Left cardiac atrium (tissue), 4 donors: ENCODE measurements at regions not wholly inside any gene's neighbourhood (a gene's known extent, or its start where the extent isn't known, plus 50 kb on each side); places are given as distances from the start of the nearest gene placed in this dataset.

Source experiments
- ATAC-seq, 2 donors: fragments of 200-7000 bp; cut with Tn5 transposase; one replicate each; pipeline ENCODE4 v1.9.1; 2020; ENCODE audit warnings: mild to moderate bottlenecking in 2 of 2, moderate library complexity in 2 of 2
- DNase-seq: peaks from one replicate; pipeline ENCODE4 v3.0.0-alpha.2; 2020
- intact Hi-C, 2 donors: fragments of 100-400 bp; cut with DNase I; formaldehyde crosslinking; loops; one replicate each; pipeline versions ENCODE4 v1.14.1 to v1.15.1; 2022 to 2023
- donor health status: DM: no; HTN: yes; CAD: no.
- donor health status: DM: no; HTN: yes; CAD: no; lungs with severe emphysema.
- donor health status: DM: yes; HTN: yes; CAD: no.
- donor health status: Dilated cardiomyopathy.

DNA sequence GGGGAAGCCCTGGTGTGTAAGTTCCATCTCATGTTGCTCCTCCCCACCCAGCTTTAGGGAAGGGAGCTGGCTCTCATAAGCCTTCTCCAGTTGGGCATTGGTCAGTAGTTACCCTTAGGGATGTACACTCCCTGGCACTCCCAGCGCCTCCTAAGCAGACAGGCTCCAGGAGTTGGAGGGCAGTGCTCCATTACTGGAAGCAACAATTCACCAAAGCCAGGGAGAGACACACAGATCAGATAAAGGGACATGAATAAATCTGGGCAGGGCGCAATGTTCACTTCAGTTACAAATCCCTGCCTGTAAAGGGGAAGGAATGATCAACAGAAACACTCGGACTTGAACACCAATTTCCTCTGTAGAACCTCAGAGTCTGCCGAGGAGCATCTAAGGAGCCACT is 169.1 kb upstream of the CTNNB1 start:
- ATAC-seq (no peak), DNase-seq (no peak)
- intact Hi-C loops, result no loop called here

DNA sequence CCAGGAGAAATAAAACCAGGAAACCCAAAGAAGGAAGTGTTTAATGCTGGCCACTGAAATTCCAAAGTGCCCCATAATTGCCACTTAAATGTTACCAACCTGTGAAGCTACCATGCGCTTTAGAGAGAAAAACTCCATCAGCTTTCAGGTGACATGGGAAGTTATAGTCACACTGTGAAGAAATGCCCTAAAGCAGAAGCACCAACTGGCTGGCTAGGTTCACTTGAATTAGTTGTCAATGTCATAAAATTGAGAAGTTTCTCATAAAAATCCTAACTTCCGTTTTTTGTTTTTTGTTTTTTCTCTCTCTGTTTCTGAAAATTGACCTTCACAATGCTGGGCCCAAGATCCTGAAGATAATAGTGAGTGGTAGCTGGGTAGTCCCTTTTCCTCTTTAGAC is 167.9 kb upstream of the CTNNB1 start:
- intact Hi-C loops, result no loop called here
- ATAC-seq, result no peak
- no peak for DNase-seq

DNA sequence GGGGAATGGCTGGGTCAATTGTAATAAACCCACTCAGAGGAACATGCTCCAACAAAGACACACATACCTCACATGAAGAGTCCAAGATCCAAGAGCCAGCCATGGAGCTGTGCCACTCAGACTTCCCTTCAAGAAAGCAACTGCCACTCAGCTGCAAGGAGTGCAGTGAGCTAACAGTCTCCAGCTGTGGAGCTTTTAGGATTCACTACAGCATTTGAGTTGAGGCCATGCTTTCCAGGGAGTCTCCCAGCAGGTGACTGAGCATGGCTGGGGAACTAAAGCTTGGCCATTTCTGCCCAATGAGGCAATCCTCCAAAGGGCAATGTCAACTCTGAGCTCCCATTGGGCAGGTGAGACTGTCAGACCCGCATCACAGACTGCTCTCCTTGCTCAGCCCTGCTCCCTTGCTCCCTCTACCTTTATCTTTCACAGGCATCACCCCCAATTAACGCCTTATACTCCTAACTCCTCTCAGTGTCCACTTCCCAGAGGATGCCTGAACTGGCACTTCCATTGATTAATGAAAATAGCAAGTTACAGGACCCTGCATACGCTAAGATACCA is 165.3 kb upstream of the CTNNB1 start:
- no peak for DNase-seq
- intact Hi-C loops, result no loop called here
- no peak for ATAC-seq

DNA sequence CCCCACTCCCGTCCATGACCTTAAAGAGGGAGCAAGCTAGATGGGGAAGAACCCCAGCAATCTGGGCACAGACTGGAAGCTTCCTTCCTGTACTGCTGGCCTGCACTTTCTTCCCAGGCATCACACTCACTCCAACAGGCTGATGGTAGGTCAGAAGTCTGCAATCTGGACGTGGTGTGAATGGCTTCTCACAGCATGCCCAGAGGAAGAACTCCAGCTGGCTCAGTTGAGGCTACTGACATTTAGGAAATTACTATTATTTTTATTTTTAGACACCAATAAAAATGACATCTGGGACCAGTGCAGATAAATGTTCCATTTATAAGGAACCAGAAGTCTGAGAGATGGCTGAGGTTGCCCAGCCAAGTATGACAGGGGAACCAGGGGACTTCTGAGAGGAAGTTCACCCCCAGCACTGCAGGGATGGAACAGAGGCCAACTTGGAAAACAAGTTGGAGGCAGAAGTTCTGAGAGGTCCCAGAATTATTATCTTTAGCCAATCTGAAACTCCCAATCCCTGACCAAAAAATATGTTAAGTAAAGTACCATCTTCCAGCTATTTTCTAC is 163.8 kb upstream of the CTNNB1 start:
- DNase-seq (no peak), ATAC-seq (peak; percentile 61 to 64)
- intact Hi-C loops, result no loop called here

DNA sequence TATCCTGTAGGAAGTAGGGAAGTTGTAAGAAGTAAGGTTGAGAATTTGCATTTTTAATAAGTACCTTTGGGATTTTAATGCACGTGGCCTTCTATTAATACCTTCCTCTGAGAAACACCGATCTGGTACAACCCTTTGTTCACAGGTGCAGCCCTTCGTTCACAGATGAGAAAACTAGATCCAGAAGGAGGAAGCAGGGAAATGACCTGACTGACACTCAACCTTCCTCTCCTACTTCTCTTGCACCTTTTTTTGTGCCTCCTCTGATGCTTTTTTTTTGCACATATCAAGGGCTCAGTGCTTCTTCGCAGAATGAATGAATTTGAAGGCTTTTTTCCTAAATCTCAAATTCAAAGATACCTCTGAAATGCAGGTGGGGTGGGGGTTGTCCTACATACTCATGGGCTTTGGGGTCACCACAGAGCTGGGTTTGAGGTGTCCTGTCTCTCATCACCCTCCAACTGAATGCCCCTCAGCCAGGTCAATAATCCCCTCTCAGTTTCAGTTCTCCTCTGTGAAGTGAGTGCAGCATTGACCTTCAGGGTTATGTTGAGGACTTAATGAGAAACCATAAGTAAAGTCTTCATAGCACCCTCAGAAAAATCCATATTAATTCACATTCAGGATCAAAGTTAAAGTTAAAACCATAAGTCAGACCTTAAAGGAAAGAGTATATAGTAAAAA is 161.5 kb upstream of the CTNNB1 start:
- no peak for DNase-seq
- no peak for ATAC-seq
- intact Hi-C loops, result no loop called here

DNA sequence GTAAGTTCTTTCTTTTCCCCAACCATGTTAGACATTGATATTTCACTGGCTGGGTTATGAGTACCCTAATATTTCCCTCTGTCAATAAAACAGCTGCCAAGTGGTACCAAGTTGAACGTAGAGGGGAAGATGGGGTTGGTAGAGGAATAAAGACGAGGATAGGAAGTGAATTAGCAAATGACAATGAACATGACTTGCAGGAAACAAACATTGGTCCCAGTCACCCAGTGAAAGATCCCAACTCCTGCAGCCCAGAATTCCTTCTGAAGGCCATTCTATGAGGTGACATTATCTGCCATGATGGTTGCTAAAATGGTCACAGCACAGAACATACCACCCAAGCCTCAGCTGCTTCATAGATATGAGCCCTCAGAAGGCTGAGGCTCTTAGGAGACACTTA is 159.0 kb upstream of the CTNNB1 start:
- DNase-seq (no peak), ATAC-seq (no peak)
- intact Hi-C loops, result loop anchor here in 1 of 2 donors (5.0 kb wide), 1 partner anchor 157 kb away; the partner anchor contains the start of gene CTNNB1

DNA sequence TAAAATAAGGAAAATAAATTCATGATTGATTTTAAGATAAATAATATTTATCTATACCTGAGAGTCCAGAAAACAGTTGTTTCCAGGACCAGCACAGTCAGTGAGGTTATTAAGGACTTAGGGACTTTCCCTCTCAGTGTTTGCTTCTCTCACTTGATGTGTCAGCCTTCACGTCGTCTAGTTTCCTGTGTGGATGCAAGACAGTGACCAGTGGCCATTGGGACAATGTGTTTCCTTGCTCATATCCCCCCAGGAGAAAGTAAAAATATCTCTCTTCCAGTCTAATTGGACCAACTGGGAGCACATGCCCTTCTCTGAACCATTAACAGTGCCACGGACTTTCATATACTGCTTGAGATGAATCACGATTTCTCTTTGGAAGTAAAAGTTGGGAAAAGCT is 157.8 kb upstream of the CTNNB1 start:
- peak in 1 of 2 donors; percentile 16 for ATAC-seq
- intact Hi-C loops, result loop anchor here in 1 of 2 donors (5.0 kb wide), 1 partner anchor 156 kb away; the partner anchor contains the start of gene CTNNB1
- no peak for DNase-seq

DNA sequence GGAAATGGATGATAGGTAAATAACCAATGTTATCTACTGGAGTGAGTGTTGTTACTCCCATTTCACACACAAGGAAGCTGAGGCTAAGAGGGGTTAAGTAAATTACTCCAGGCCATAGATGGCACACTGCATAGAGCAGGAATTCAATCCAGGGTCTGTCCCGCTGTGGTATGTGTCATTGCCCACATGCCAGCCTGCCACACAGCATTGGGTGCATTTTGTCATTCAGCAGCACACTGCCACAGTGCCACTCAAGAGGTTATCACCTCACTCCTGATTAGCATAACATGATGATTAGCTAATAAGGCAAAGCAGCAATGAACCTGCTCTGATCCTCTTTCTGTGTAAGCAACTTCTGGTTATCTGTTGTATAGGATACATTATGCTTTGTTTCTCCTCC is 157.4 kb upstream of the CTNNB1 start:
- intact Hi-C loops, result loop anchor here in 1 of 2 donors (5.0 kb wide), 1 partner anchor 155 kb away; the partner anchor contains the start of gene CTNNB1
- peak; percentile 93 for ATAC-seq
- no peak for DNase-seq

DNA sequence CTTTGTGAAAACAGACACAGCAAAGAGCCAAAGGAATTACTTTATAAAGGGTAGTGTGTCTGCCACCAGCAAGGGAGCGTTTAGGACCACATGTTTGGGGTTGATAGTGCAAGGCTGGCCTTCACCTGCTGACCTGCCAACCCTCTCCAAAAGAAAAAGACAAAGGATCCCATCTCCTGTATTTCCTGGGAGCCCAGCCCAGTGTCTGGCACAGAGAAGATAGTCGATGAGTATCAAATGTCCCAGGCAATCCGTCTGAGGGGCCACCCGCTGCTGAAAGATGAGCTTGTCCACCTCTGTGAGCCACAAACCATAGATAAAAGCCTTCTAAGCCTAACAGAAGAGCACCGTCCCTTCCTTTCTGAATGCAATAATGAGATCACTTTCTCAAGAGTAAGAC is 154.8 kb upstream of the CTNNB1 start:
- DNase-seq (no peak), ATAC-seq (no peak)
- intact Hi-C loops, result loop anchor here in 1 of 2 donors (5.0 kb wide), 1 partner anchor 153 kb away; the partner anchor contains the start of gene CTNNB1

DNA sequence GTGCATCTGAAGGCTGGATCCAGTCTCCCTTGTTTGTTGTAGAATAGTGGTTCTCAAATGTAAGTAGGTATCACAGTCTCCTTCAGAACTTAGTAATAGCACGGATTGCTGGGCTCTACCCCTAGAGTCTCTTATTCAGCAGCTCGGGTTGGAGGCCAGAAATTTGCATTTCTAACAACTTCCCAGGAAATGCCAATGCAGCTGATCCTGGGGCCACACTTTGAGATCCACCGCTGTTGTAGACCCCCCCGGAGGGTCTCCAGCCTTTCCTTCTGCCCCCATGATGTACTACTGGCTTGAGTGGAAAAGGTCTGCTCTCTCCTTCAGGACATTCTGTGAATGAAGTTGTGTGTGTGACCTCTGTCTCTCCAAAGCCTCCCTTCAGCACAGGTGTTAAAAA is 153.8 kb upstream of the CTNNB1 start:
- no peak for ATAC-seq
- intact Hi-C loops, result no loop called here
- DNase-seq, result no peak

DNA sequence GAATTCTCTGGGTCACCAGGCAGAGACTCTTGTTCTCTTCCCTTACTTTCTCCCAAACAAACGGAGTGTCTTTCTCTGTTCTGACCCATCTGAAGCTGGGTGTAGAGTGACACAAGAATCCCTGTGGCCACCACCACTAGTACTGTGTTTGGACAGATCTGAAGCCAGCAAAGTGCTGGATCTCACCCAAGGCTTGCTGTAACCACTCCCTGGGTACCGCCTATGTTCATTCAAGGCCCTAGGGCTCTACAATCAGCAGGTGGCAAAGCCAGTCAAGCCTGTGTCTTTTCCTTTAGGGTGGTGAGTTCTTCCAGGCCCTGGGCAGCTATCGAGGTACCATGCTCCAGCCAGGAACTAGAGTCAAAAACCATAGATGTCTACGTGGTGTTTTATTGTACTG is 149.2 kb upstream of the CTNNB1 start:
- ATAC-seq (no peak), DNase-seq (no peak)
- intact Hi-C loops, result no loop called here

DNA sequence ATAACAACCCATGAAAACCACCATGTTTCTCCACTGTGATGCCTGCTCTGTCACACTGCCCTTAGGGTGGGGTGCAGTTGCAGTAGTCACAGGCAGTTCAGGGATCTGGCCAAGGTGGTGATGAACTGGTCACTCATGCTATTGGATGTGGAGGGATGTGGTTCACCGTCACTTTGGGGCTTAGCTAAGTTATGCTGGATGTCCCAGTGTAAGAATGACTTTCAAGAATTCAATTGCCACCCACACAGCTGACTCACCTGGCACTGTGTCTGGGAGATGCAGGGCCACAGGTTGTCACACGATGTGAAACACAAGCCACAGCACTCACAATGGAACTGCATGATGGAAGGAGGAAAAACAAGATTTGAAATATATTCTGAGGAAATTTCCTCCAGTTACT is 146.1 kb upstream of the CTNNB1 start:
- intact Hi-C loops, result no loop called here
- DNase-seq (no peak), ATAC-seq (no peak)

DNA sequence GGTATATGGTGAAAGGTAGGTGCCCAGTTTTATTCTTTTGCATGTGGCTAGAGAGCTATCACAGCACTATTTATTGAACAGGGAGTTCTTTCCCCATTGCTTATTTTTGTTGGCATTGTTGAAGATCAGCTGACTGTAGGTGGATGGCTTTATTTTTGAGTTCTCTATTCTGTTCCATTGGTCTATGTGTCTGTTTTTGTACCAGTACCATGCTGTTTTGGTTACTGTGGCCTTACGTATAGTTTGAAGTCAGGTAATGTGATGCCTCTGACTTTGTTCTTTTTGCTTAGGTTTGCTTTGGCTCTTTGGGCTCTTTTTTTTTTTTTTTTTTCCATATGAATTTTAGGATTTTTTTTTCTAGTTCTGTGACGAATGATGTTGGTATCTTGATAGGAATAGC is 139.2 kb upstream of the CTNNB1 start:
- ATAC-seq (no peak), DNase-seq (no peak)
- intact Hi-C loops, result no loop called here

DNA sequence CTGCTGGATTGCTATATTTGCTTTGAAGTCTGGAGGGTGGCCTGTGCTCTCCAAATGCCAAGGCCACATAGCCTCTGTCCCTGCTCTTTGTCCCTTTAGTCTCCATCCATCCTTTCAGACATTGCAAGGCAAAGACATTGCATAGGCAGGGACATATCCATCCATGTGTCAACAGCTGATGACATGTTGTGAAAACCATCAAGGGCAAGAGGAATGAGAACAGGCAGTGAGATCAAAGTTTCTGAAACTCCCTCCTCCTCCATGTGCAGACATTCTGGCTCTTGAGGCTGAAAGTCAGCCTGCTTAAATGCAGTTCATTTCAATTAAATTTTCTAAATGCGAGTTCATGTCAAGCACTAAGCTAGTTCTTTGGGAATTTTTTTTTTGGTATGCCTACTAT is 135.2 kb upstream of the CTNNB1 start:
- intact Hi-C loops, result no loop called here
- ATAC-seq, result no peak
- no peak for DNase-seq

DNA sequence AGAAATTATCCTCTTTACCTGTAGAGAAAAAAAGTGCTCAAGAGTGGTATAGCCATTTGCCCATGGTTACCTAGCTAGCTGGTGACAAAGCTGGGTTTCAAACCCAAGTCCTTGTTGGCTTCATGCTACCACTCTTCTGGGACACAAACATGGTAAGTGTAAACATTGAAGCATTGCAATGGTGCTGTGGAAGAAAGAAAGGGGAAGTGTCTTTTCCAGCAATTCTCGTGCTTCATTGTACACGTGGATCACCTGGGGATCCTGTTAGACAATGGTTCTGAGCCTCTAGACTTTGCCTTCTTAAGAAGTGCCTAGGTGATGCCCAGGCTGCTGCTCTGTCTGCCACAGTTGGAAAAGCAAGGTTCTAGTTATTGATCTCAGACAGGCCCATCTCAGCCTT is 134.8 kb upstream of the CTNNB1 start:
- intact Hi-C loops, result no loop called here
- no peak for ATAC-seq
- DNase-seq, result no peak

DNA sequence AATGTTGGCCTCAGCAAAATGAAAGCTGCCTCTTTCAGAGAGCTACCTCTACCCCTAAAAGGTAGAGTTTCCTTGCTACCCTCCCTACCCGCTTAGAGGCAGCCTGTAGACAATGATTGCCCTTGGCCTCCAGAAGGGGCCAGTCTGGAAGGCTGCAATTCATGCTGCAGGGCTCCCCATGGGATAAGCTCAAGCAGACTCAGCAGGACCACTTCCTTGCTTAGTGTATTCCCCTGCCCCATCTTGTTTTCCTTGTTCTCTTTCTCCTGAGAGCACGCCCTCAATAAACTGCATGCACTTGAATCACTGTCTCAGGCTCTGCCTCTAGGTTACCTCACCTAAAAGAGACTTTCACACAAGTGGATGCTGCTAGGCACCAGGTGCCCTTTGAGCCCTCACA is 134.0 kb upstream of the CTNNB1 start:
- ATAC-seq, result no peak
- no peak for DNase-seq
- intact Hi-C loops, result no loop called here

DNA sequence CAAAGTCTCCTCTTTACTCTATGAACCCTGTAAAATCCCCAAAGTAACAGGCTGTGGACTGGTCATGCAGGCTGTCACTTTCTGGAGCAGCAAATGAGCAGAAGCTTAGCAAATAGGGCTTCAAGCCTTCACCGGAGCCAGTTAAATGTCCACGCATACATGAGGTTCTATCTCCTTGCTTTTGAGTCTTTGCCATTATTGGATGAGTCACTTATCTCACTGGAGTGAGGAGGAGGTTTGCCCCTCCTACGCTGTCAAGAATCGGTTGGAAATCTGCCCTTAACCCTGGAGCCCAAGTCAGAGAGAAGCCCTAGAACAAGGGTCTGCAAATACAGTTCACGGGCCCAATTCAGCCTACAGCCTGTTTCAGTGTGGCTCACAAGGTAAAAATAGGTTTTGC is 126.1 kb upstream of the CTNNB1 start:
- DNase-seq, result no peak
- ATAC-seq, result peak in 1 of 2 donors; percentile 41
- intact Hi-C loops, result no loop called here

DNA sequence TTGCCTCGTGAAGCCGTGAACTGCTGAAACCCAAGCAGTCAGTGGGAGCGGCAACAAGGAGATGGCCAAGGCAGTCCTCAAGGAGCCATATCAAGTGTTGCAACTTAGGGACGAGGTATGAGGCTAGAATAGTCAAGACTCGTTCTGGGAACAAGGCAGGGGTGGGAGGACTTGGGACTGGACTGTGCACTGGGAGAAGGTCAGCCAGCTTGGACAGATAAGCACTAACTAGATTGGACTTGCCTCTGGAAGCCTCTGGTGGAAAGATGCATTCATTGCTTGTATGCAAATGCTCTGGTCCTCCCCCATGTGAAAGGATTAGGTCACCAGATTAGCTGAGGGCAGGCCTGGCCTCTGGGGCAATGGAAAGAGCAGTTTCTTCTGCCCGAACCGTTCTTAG is 123.3 kb upstream of the CTNNB1 start:
- intact Hi-C loops, result no loop called here
- ATAC-seq (peak; percentile 86 to 91), DNase-seq (peak; percentile 70)

DNA sequence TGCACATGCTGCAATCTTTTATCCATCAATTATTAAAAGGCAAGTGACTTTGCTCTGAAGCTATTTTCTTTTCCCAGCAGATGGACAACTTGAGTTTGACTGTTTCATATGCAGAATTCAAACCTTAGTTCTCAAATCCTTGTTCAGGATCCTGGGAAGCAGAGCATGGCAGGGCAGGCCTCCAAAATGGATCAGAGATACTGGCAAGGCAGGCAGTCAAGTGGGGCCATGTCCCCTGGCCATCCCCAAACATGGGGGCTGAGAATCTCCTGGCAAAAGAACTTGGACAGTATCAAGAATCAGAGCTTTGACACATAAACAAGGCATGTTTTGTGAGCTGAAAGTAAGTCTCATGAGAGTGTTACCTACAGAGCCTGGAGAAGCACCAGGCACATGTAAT is 122.9 kb upstream of the CTNNB1 start:
- ATAC-seq (no peak), DNase-seq (no peak)
- intact Hi-C loops, result no loop called here

DNA sequence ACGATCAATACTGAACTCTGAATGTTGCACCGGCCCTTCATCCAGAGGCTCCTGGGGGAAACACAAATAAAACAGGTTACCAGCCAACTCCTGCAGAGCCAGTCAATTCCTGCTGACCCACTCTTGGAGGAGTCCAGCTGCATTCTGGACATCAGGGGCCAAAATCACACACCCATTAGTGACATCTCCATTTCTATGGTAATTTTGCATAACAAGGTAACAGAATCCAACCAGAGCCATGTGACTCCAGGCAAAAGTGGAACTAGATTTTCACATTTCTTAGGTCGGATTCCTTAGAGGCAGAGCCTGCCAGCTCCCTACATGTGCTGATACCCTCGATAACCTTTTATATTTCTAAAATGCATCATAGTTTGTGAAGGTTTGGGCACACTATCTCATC is 119.2 kb upstream of the CTNNB1 start:
- ATAC-seq (no peak), DNase-seq (no peak)
- intact Hi-C loops, result no loop called here

DNA sequence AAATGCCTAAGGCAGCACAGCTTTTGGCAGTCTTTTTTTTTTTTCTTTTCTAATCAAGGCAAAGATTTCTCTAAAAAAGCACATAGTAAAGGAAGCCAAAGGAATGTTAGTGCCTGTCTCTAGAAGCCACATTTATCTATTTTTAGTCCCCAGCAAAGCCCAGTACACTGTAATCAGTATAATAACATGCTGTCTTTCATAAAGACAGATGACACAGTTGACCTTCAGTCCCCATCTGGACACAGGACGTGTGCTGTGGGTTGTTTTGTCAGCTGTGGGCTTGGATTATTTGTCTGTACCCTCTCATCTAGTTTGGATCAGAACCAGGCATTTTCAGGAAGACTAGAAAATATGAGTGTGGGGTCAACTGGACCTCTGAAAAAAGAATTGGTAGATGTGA is 110.4 kb upstream of the CTNNB1 start:
- intact Hi-C loops, result no loop called here
- ATAC-seq (peak; percentile 45 to 60), DNase-seq (no peak)
